ENCODE measurements at regions not wholly inside any gene's neighbourhood (a gene's known extent, or its start where the extent isn't known, plus 50 kb on each side); places are given as distances from the start of the nearest gene placed in this dataset.

DNA sequence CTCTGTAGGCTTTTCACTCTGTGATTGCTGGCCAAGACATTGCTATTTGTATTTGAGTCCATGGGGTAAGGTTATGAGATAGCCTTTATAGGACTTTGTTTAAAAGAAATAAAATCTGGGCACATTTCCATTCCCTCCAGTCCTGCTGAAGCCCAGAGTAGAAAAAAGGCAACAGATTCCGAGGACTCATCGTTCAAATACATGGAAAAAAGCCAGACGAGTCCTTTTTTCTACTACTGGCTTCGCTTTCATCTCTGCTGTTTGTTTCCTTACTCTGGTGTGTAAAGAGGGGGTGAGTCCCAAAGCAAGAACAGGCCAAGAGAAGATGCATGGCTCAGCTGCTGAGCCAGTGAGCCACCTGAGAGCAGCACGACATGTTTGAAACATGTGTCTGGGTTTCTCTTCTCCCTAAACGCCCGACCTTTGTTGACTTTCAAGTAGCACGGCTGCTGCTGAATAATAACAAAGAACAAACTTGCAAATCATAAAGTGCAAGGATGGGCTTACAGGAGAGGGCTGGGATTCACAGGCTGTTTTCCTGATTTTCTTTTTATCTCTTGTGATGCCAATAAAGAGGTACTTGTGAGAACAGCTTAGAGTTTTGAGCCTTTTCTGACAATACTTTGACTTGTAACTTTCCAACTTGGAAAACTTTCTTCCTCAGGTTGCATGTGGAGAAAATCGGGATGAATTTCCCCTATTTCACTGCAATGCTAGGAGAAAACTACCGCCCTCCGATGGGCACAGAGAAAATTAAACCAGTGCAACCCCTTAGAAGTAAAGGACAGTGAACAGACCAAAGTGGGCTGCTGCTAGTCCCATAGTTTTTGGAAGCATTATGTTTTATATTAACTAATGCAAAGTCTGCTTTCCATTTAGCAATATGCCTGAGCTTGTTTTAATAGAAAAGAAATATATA, 195.2 kb upstream of the RAG2 start:
- no peak for DNase-seq (ENCODE audit: extremely low spot score, unreplicated experiment)
- Mint-ChIP-seq H3K4me3 (ENCODE audit: unreplicated experiment) (no peak overlapping the region), H3K27ac (ENCODE audit: unreplicated experiment) (no peak overlapping the region), H3K4me1 (ENCODE audit: unreplicated experiment) (no peaks in the 10 kb centered on the region), H3K27me3 (ENCODE audit: unreplicated experiment) (peaks cover 31% of the 10 kb centered on the region), H3K36me3 (ENCODE audit: unreplicated experiment) (no peaks in the 10 kb centered on the region), H3K9me3 (ENCODE audit: unreplicated experiment) (no peaks in the 10 kb centered on the region)
- TF ChIP-seq, protein P1, sequence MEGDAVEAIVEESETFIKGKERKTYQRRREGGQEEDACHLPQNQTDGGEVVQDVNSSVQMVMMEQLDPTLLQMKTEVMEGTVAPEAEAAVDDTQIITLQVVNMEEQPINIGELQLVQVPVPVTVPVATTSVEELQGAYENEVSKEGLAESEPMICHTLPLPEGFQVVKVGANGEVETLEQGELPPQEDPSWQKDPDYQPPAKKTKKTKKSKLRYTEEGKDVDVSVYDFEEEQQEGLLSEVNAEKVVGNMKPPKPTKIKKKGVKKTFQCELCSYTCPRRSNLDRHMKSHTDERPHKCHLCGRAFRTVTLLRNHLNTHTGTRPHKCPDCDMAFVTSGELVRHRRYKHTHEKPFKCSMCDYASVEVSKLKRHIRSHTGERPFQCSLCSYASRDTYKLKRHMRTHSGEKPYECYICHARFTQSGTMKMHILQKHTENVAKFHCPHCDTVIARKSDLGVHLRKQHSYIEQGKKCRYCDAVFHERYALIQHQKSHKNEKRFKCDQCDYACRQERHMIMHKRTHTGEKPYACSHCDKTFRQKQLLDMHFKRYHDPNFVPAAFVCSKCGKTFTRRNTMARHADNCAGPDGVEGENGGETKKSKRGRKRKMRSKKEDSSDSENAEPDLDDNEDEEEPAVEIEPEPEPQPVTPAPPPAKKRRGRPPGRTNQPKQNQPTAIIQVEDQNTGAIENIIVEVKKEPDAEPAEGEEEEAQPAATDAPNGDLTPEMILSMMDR (IDR thresholded peaks at IDR 0.05) = no peak

DNA sequence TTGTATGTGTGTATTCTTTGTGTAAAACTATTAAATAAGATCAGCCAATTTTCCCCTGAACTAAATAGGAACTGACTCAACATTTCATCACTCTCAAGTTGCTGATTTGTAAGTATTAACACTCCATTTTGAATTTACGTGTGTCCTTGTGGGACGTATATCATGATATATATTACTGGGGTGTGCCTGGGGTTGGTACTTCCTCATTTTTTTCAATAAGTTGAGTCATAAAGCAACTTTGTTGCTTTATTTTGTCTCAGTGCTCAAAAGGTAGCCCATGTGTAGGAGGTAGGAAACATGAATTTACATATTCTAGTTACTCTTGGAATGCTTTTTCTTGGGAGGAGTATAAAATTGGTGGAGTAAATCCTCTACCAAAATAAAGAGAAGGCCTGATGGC, 193.9 kb upstream of the RAG2 start:
- TF ChIP-seq, protein P1 (IDR thresholded peaks at IDR 0.05) = no peak
- Mint-ChIP-seq H3K9me3 (ENCODE audit: unreplicated experiment) (no peaks in the 10 kb centered on the region), H3K4me1 (ENCODE audit: unreplicated experiment) (no peaks in the 10 kb centered on the region), H3K4me3 (ENCODE audit: unreplicated experiment) (no peak overlapping the region), H3K27me3 (ENCODE audit: unreplicated experiment) (peaks cover 31% of the 10 kb centered on the region), H3K27ac (ENCODE audit: unreplicated experiment) (no peak overlapping the region), H3K36me3 (ENCODE audit: unreplicated experiment) (no peaks in the 10 kb centered on the region)
- DNase-seq (ENCODE audit: extremely low spot score, unreplicated experiment) = no peak

- H3K36me3 Mint-ChIP-seq (ENCODE audit: unreplicated experiment) = no peaks in the 10 kb centered on the region
- TF ChIP-seq, protein P1 (IDR thresholded peaks at IDR 0.05) = no peak
- H3K4me1 Mint-ChIP-seq (ENCODE audit: unreplicated experiment) = no peaks in the 10 kb centered on the region
- H3K27me3 Mint-ChIP-seq (ENCODE audit: unreplicated experiment) = peaks cover 24% of the 10 kb centered on the region
- no peak for DNase-seq (ENCODE audit: extremely low spot score, unreplicated experiment)
- no peak overlapping the region for H3K4me3 Mint-ChIP-seq (ENCODE audit: unreplicated experiment)
- no peak overlapping the region for H3K27ac Mint-ChIP-seq (ENCODE audit: unreplicated experiment)
- no peaks in the 10 kb centered on the region for H3K9me3 Mint-ChIP-seq (ENCODE audit: unreplicated experiment)
Observed at GRCh38 chr11:36790526-36790925, 192.5 kb upstream of the RAG2 start.

DNA sequence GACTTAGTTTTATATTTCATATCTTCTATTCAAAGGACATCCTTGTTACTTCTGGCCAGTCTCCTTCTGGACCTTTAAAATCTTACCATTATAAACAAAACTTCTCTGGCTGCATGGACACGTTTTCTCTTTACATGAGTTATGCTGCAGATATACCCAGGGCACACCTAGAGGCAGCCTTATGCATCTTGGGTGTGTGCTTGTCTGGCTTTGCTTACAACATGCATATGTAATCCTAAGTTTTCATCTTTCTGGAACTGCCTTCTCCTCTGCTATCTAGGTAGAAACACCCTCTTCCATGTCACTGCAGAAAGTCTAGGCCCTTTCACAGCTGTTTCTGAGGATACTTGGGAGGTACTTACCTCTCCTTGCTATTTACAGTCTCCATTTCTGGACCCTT, 185.8 kb upstream of the RAG2 start:
- peaks cover 14% of the 10 kb centered on the region for H3K27me3 Mint-ChIP-seq (ENCODE audit: unreplicated experiment)
- no peak overlapping the region for H3K27ac Mint-ChIP-seq (ENCODE audit: unreplicated experiment)
- no peaks in the 10 kb centered on the region for H3K36me3 Mint-ChIP-seq (ENCODE audit: unreplicated experiment)
- TF ChIP-seq, protein P1 (IDR thresholded peaks at IDR 0.05) = no peak
- no peak overlapping the region for H3K4me3 Mint-ChIP-seq (ENCODE audit: unreplicated experiment)
- no peaks in the 10 kb centered on the region for H3K9me3 Mint-ChIP-seq (ENCODE audit: unreplicated experiment)
- no peak for DNase-seq (ENCODE audit: extremely low spot score, unreplicated experiment)
- H3K4me1 Mint-ChIP-seq (ENCODE audit: unreplicated experiment) = no peaks in the 10 kb centered on the region

GRCh38 chr11:36779791-36780190, 181.8 kb upstream of the RAG2 start:
- Mint-ChIP-seq H3K36me3 (ENCODE audit: unreplicated experiment) (no peaks in the 10 kb centered on the region), H3K4me1 (ENCODE audit: unreplicated experiment) (no peaks in the 10 kb centered on the region), H3K9me3 (ENCODE audit: unreplicated experiment) (no peaks in the 10 kb centered on the region), H3K27ac (ENCODE audit: unreplicated experiment) (no peak overlapping the region), H3K4me3 (ENCODE audit: unreplicated experiment) (no peak overlapping the region), H3K27me3 (ENCODE audit: unreplicated experiment) (peaks cover 14% of the 10 kb centered on the region)
- TF ChIP-seq, protein P1 (IDR thresholded peaks at IDR 0.05) = no peak
- DNase-seq (ENCODE audit: extremely low spot score, unreplicated experiment) = no peak

Measured in osteocyte (in vitro differentiated cells).